HL-60 (cell line): ENCODE measurements at regions not wholly inside any gene's neighbourhood (a gene's known extent, or its start where the extent isn't known, plus 50 kb on each side); places are given as distances from the start of the nearest gene placed in this dataset.

Source experiments
- DNase-seq, 2 experiments: peaks; one replicate each; pipeline ENCODE4 v3.0.0-alpha.2; 2010 to 2020; ENCODE audit warnings: low read depth in 1 of 2, low spot score in 1 of 2
- H3K27ac ChIP-seq: fragments of 250-450 bp; sonication (Bioruptor Pico); replicated peaks from 2 replicates; pipeline ENCODE4 v1.5.1; 2020; ENCODE audit warnings: mild to moderate bottlenecking, moderate library complexity
- H3K27me3 ChIP-seq: fragments of 250-450 bp; sonication (Bioruptor Pico); 2 replicates; pipeline ENCODE4 v1.5.1; 2021; ENCODE audit warnings: mild to moderate bottlenecking, moderate library complexity; ENCODE audit not compliant: insufficient read depth, poor library complexity, severe bottlenecking
- H3K4me3 ChIP-seq: replicated peaks from 2 replicates; pipeline ENCODE4 v1.5.1; 2011; ENCODE audit warnings: mild to moderate bottlenecking, control low read depth, low read length; ENCODE audit not compliant: insufficient read depth
- CTCF ChIP-seq: IDR thresholded peaks from one replicate; pipeline ENCODE4 v1.5.1; 2011; ENCODE audit warnings: low read length, control low read depth, inconsistent platforms; ENCODE audit not compliant: insufficient read depth
- GABPA ChIP-seq: IDR thresholded peaks from 2 replicates; pipeline ENCODE4 v1.6.1; 2012; ENCODE audit warnings: low read depth
- POLR2AphosphoS5 ChIP-seq: IDR thresholded peaks from 2 replicates; pipeline ENCODE4 v1.6.1; 2012; ENCODE audit warnings: low read depth
- REST ChIP-seq: IDR thresholded peaks from 2 replicates; pipeline ENCODE4 v1.6.1; 2012; ENCODE audit warnings: low read depth; ENCODE audit not compliant: insufficient replicate concordance
- SPI1 ChIP-seq: IDR thresholded peaks from 2 replicates; pipeline ENCODE4 v1.6.1; 2012; ENCODE audit warnings: low read depth, mild to moderate bottlenecking, borderline replicate concordance

- no peak for DNase-seq
- H3K4me3 ChIP-seq = no peak overlapping the region
- TF ChIP-seq GABPA (no peak), CTCF (no peak), REST (no peak), SPI1 (no peak), POLR2AphosphoS5 (no peak)
- H3K27ac ChIP-seq = no peak overlapping the region
- no peaks in the 10 kb centered on the region for H3K27me3 ChIP-seq
These were observed 660.6 kb upstream of the NR3C2 start for GRCh38 chr4:149102765-149103164.

- TF ChIP-seq REST (no peak), POLR2AphosphoS5 (no peak), CTCF (no peak), SPI1 (no peak), GABPA (no peak)
- no peak overlapping the region for H3K4me3 ChIP-seq
- H3K27me3 ChIP-seq = no peaks in the 10 kb centered on the region
- DNase-seq = no peak
- H3K27ac ChIP-seq = no peak overlapping the region
These were observed 659.4 kb upstream of the NR3C2 start for GRCh38 chr4:149101649-149102048.

- H3K4me3 ChIP-seq = no peak overlapping the region
- no peaks in the 10 kb centered on the region for H3K27me3 ChIP-seq
- TF ChIP-seq POLR2AphosphoS5 (no peak), CTCF (no peak), SPI1 (no peak), GABPA (no peak), REST (no peak)
- no peak for DNase-seq
- H3K27ac ChIP-seq = no peak overlapping the region
These were observed 653.6 kb upstream of the NR3C2 start for GRCh38 chr4:149095811-149096210.
